IgD-negative memory B cell (primary cell): ENCODE measurements at regions not wholly inside any gene's neighbourhood (a gene's known extent, or its start where the extent isn't known, plus 50 kb on each side); places are given as distances from the start of the nearest gene placed in this dataset.

Source experiments
- H3K27ac Mint-ChIP-seq, 3 donors: one replicate each; pipeline ENCODE4 v1.8.0; 2020 to 2022; ENCODE audit warnings: mild to moderate bottlenecking in 3 of 3, mixed read lengths in 3 of 3, moderate library complexity in 1 of 3
- H3K27me3 Mint-ChIP-seq: one replicate; pipeline ENCODE4 v1.8.0; 2021; ENCODE audit warnings: mixed read lengths
- H3K36me3 Mint-ChIP-seq: one replicate; pipeline ENCODE4 v1.8.0; 2020; ENCODE audit warnings: mild to moderate bottlenecking, mixed read lengths
- H3K4me1 Mint-ChIP-seq, 3 donors: one replicate each; pipeline ENCODE4 v1.8.0; 2020 to 2022; ENCODE audit warnings: mixed read lengths in 3 of 3, mild to moderate bottlenecking in 1 of 3
- H3K4me3 Mint-ChIP-seq, 4 donors: one replicate each; pipeline ENCODE4 v1.8.0; 2020 to 2022; ENCODE audit warnings: mild to moderate bottlenecking in 4 of 4, mixed read lengths in 4 of 4, moderate library complexity in 3 of 4
- H3K9me3 Mint-ChIP-seq, 3 donors: one replicate each; pipeline ENCODE4 v1.8.0; 2020 to 2021; ENCODE audit warnings: mixed read lengths in 3 of 3, mild to moderate bottlenecking in 1 of 3

DNA sequence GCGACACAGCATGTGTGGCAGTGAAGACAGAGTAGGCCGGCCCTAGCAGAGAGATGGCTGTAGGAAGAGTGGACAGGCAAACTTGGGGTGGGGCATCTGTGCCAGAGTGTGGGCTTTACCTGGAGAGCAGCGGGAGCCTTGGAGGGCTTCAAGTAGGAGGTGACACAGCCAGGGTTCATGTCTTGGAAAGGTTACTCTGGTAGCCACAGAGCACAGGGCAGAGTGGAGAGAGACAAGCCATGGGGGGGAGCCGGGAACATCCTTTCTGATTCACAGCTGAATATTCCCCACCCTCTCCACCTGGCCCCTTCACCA lies 53.5 kb upstream of the DIO3 start:
- Mint-ChIP-seq H3K4me1 (no peaks in the 10 kb centered on the region), H3K9me3 (no peaks in the 10 kb centered on the region), H3K27ac (peak overlapping the region in 1 of 3 donors; percentile 73)

DNA sequence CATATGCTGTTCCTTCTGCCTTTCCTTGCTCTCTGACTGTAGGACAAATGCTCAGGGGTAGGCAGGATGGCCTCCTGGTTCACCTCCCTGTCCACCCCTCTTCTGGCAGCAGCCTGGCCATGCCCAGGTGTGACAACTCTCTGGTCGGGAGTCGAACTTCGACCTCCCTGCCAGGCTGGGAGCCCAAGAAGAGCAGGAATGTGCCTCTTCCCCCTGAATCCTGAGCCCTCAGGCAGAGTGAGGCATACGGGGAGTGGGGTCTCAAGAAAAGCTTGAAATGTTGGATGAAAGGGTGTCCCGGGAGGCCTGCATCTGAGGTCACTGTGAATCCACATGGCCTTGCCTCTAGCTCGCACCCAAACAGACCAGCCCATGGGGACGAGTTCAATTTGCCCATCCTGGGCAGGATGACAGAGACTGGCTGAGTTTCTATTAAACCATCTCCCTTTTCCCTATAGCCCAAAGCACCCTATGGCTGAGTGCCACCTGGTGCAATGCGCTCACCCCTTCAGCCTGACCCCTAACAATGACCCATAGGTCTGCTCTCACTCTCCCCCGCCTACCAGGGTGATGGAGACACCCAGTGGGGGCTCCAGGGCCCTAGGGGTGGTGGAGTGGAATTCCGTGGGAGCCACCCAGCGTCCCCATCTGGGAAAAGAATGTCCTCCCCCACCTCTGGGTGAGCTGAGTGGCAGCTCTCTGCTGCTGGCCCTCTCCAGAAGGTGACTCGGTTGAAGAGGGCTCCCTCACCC lies 52.9 kb upstream of the DIO3 start:
- Mint-ChIP-seq H3K4me1 (no peaks in the 10 kb centered on the region), H3K4me3 (no peak overlapping the region), H3K9me3 (no peaks in the 10 kb centered on the region), H3K27ac (no peak overlapping the region), H3K27me3 (no peaks in the 10 kb centered on the region), H3K36me3 (peaks cover 2% of the 10 kb centered on the region)

More for the DNA sequence above, 53.5 kb upstream of the DIO3 start:
- Mint-ChIP-seq H3K36me3 (peaks cover 2% of the 10 kb centered on the region), H3K4me3 (no peak overlapping the region), H3K27me3 (no peaks in the 10 kb centered on the region)

DNA sequence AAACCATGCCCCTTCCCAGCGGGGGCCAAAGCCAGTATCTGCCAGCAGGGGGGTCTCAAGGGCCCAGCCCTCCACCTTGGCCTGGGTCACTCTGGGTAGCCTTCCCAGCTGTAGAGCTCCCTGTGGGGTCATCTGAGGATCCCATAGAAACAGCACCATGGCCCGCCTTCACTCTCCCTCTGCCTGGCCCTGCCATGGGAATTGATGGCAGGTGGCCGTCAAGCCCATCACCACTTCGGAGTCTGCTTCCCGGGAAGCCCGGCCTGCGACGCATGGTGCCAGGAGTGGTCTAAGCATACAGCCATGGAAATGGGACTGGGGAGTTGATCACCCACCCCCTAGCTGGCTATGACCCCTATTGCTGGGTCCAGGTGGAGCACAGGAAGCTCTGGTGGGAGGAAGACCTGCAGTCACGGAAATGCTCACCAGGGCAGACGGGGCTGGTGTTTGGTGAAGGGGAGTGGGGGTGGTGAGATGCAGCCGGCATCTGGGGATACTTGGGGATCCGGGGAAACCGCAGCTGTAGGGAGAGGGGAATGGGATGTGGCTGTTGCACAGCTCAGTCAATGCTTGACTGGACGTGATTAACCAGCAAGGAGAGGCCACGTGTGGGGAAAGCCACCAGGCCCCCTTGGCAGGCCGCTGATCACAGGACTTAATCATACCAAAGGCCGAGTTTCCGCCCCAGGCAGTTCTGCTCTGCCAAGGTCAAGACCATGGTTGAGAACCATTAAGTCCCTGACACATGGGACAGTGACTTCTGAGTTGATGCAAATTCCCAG lies 52.2 kb upstream of the DIO3 start:
- peaks cover 2% of the 10 kb centered on the region for H3K36me3 Mint-ChIP-seq
- no peaks in the 10 kb centered on the region for H3K9me3 Mint-ChIP-seq
- no peak overlapping the region for H3K4me3 Mint-ChIP-seq
- no peaks in the 10 kb centered on the region for H3K27me3 Mint-ChIP-seq
- no peaks in the 10 kb centered on the region for H3K4me1 Mint-ChIP-seq
- H3K27ac Mint-ChIP-seq: no peak overlapping the region

DNA sequence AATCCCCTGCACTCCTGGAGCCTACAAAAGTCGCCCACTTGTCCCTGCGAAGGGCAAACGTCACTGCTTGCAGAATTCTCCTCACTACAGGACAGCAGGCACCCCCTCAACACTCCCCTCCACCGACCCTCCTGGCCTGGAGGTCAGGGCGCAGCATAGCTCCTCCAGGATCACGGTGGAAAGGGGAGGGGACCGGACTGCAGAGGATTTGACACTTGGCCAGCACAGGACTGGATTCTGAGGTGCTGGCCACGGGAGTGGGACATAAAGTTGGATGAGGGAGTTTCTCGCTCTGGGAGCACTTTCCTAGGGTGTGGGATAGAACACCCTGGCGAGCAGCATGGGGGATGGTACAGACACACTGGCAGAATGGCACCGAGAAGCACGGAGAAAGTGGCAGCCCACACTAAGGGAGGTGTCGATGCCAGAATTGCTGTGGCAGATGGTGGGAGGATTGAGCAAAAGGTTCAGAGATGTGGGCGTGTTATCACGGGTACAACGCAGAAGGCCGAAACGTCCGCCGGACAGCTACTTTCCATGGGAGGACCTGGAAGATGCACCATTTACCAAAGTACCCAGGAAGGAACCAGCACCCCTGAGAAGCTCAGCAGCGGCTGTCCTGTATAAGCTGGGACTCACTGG lies 51.4 kb upstream of the DIO3 start:
- no peaks in the 10 kb centered on the region for H3K36me3 Mint-ChIP-seq
- no peak overlapping the region for H3K27ac Mint-ChIP-seq
- no peaks in the 10 kb centered on the region for H3K27me3 Mint-ChIP-seq
- no peak overlapping the region for H3K4me3 Mint-ChIP-seq
- H3K9me3 Mint-ChIP-seq: no peaks in the 10 kb centered on the region
- no peaks in the 10 kb centered on the region for H3K4me1 Mint-ChIP-seq

GRCh38 chr14:101511199-101511598 lies 50.1 kb upstream of the DIO3 start:
- no peak overlapping the region for H3K4me3 Mint-ChIP-seq
- H3K27ac Mint-ChIP-seq: no peak overlapping the region
- H3K27me3 Mint-ChIP-seq: peaks cover 2% of the 10 kb centered on the region
- no peaks in the 10 kb centered on the region for H3K4me1 Mint-ChIP-seq
- peaks cover 0 to 10% (median 3%) of the 10 kb centered on the region in 3 donors for H3K9me3 Mint-ChIP-seq
- no peaks in the 10 kb centered on the region for H3K36me3 Mint-ChIP-seq
